Pancreas (tissue), 10 donors: ENCODE measurements at regions not wholly inside any gene's neighbourhood (a gene's known extent, or its start where the extent isn't known, plus 50 kb on each side); places are given as distances from the start of the nearest gene placed in this dataset.
A peak's percentile ranks its signal among the peaks of the same experiment; 100 is the strongest.

Experiments
- ATAC-seq, 4 donors: fragments of 200-7000 bp; cut with Tn5 transposase; one replicate each; pipeline versions ENCODE4 v1.8.0 to v1.9.1; 2020; ENCODE audit warnings: mild to moderate bottlenecking in 4 of 4, moderate library complexity in 4 of 4
- DNase-seq, 6 donors: peaks; one replicate each; pipeline ENCODE4 v3.0.0-alpha.2; 2020
- FAIRE-seq: peaks from 2 replicates; lab custom pipeline; 2012; peaks lifted over from hg19 to GRCh38; lab: Jason Lieb, UNC
- H3K27ac ChIP-seq, 4 donors: fragments of 200-600 bp; sonication (generic); 1 replicate in 3 of 4; 2 replicates in 1 of 4; pipeline versions ENCODE4 v1.5.0 to v1.8.0; 2020
- H3K27me3 ChIP-seq, 4 donors: fragments of 200-600 bp; one replicate each; pipeline ENCODE4 v1.8.0; 2021
- H3K36me3 ChIP-seq, 3 donors: fragments of 200-600 bp; sonication (generic) in 1 of 3; one replicate each; pipeline versions ENCODE4 v1.5.0 to v1.8.0; 2020 to 2021
- H3K4me1 ChIP-seq, 3 donors: fragments of 200-600 bp; one replicate each; pipeline ENCODE4 v1.8.0; 2021
- H3K4me3 ChIP-seq, 4 donors: fragments of 200-600 bp; sonication (generic) in 2 of 4; one replicate each; pipeline versions ENCODE4 v1.5.0 to v1.8.0; 2020 to 2021
- H3K9me3 ChIP-seq, 4 donors: fragments of 200-600 bp; one replicate each; pipeline ENCODE4 v1.8.0; 2021
- WGBS, 2 donors: extraction: QIAGEN DNeasy Blood & Tissue Kit; methylation state at CpG; one replicate each; pipeline ENCODE4 v1.1.7; 2013; 5-methylcytosine and 5-hydroxymethylcytosine counted together
- intact Hi-C, 3 donors: fragments of 100-400 bp; cut with DNase I; formaldehyde crosslinking; loops; one replicate each; pipeline versions ENCODE4 v1.11.1 to v1.14.2; 2022
- TF ChIP-seq, protein P1 (sequence below), 4 donors: fragments of 200-600 bp; sonication (generic) in 3 of 4; IDR thresholded peaks; one replicate each; pipeline versions ENCODE4 v1.5.0 to v1.8.0; 2021; ENCODE audit warnings: antibody characterized with exemption in 4 of 4
- donor health status: healthy with polysubstance abuse.
- donor health status: DM: no; HTN: no; CAD: no; lungs with moderate emphysema.
- donor health status: DM: no; HTN: no; CAD: no.
- donor health status: control.
- donor health status: control.
- donor health status: Bipolar disorder and iron deficiency.
- donor health status: DM: yes; HTN: yes; CAD: no.
- donor health status: DM: no; HTN: no; CAD: no.
- donor health status: DM: no; HTN: no; CAD: no.
- donor health status: DM: yes; HTN: yes; CAD: no.

DNA sequence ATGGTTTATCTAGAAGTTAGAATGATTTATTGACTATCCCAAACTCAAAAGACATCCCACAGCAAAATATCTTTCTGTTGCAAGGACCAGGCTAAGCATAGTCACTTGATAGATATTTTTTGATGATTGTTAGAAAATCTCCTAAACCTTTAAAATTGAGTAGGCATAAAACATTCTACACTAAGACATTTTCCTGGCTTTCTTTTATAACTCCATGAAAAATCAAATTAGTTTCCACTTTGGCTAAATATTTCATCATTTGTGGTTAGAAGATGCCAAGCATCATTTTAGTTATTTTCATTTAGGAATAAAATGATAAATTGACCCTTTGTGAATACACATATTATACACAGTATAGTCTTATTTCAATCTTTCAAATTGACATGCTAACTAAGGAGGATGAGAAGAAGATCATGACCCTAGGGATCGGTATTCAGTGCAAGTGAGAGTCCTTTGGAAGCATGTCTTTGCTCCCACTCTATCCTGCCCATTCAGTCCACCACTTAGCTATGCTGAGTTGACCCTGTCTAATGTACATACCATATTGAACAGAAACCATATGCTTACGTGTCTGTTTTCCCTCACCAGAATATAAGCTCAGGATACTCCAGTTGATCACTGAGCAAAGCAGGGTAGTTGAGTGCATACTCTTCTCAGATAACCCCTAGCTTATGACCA, 136.6 kb upstream of the OTUD4 start:
- no peaks in the 10 kb centered on the region for H3K27me3 ChIP-seq
- no peak for ATAC-seq
- no peak overlapping the region for H3K27ac ChIP-seq
- intact Hi-C loops, result no loop called here
- no peaks in the 10 kb centered on the region for H3K36me3 ChIP-seq
- WGBS, 2 donors, result 82 to 98% methylated on average over 2 of the region's 2 CpGs
- no peak for FAIRE-seq
- TF ChIP-seq, protein P1, sequence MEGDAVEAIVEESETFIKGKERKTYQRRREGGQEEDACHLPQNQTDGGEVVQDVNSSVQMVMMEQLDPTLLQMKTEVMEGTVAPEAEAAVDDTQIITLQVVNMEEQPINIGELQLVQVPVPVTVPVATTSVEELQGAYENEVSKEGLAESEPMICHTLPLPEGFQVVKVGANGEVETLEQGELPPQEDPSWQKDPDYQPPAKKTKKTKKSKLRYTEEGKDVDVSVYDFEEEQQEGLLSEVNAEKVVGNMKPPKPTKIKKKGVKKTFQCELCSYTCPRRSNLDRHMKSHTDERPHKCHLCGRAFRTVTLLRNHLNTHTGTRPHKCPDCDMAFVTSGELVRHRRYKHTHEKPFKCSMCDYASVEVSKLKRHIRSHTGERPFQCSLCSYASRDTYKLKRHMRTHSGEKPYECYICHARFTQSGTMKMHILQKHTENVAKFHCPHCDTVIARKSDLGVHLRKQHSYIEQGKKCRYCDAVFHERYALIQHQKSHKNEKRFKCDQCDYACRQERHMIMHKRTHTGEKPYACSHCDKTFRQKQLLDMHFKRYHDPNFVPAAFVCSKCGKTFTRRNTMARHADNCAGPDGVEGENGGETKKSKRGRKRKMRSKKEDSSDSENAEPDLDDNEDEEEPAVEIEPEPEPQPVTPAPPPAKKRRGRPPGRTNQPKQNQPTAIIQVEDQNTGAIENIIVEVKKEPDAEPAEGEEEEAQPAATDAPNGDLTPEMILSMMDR (IDR thresholded peaks at IDR 0.05), result no peak
- no peaks in the 10 kb centered on the region for H3K4me1 ChIP-seq
- no peak for DNase-seq
- no peak overlapping the region for H3K4me3 ChIP-seq
- H3K9me3 ChIP-seq, result no peaks in the 10 kb centered on the region

DNA sequence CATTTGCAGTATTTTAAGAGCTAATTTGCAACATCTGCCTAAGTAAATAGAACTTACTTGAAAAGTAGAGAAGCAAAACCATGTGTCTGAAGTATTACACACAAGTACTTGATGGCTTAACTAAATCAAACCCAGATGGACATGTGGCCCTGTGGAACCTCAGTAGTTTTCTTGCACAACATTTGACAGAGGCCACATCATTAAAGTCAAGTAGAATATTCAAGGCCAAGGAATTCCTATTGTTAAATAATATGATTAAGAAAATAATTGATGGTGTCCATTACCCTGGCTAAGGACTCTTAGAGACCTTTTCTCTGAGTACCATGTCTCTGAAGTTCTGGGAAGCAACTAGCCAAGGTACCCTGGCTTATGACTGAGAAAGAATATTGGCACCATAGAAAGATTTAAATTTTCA, 135.4 kb upstream of the OTUD4 start:
- H3K9me3 ChIP-seq, result no peaks in the 10 kb centered on the region
- no peaks in the 10 kb centered on the region for H3K4me1 ChIP-seq
- TF ChIP-seq, protein P1 (IDR thresholded peaks at IDR 0.05), result no peak
- no peaks in the 10 kb centered on the region for H3K36me3 ChIP-seq
- H3K27ac ChIP-seq, result no peak overlapping the region
- ATAC-seq (no peak), FAIRE-seq (no peak), DNase-seq (no peak)
- intact Hi-C loops, result no loop called here
- H3K4me3 ChIP-seq, result no peak overlapping the region
- H3K27me3 ChIP-seq, result no peaks in the 10 kb centered on the region

DNA sequence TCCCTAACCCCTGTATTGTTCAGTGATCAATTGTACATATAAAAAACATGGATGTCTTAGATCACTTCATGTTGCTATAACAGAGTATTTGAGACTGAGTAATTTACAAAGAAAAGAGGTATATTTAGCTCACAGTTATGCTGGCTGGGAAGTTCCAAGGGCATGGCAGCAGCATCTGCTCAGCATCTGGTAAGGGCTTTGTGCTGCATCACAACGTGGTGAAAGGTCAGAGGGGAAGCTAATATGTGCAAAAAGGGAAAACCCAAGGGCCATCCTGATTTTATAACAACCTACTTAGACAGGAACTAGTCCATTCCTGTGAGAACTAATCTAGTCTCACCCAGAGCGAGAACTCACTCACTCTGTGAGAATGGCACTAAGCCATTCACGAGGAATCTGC, 128.2 kb upstream of the OTUD4 start:
- intact Hi-C loops, result no loop called here
- 75 to 76% methylated on average over 3 of the region's 3 CpGs for WGBS, 2 donors
- H3K27me3 ChIP-seq, result no peaks in the 10 kb centered on the region

DNA sequence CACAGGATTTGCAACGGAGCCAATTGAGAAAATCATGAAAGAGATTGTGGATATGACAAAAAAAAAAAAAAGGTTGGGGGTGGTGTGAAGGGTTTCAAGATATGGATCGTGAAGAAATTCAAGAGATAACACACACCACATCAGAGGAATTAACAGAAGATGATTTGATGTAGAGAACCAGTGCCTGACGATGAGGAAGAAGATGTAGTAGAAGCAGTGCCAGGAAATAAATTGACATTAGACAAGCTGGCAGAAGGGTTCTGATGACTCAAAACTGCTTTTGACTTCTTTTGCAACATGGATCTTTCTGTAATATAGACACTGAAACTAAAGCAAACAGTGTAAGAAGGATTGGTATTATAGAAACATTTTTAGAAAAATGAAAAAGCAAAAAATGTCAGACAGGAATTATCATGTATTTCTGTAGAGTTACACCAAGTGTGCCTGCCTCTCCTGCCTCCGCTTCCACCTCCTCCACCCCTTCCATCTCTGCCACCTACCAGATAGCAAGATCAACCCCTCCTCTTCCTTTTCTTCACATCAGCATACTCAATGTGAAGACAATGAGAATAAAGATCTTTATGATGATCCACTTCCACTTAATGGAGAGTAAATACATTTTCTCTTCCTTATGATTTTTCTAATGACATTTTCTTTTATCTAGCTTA, 127.5 kb upstream of the OTUD4 start:
- Histone ChIP-seq H3K36me3 (no peaks in the 10 kb centered on the region), H3K27ac (no peak overlapping the region), H3K9me3 (no peaks in the 10 kb centered on the region), H3K4me3 (no peak overlapping the region), H3K4me1 (peaks cover 0 to 6% (median 0%) of the 10 kb centered on the region in 3 donors), H3K27me3 (no peaks in the 10 kb centered on the region)
- no peak for DNase-seq
- 56 to 60% methylated on average over 4 of the region's 4 CpGs for WGBS, 2 donors
- ATAC-seq, result peak in 2 of 4 donors; percentile 19 to 31
- TF ChIP-seq, protein P1 (IDR thresholded peaks at IDR 0.05), result no peak
- no peak for FAIRE-seq
- intact Hi-C loops, result no loop called here

More for the DNA sequence above, 128.2 kb upstream of the OTUD4 start:
- no peak overlapping the region for H3K4me3 ChIP-seq
- no peaks in the 10 kb centered on the region for H3K36me3 ChIP-seq
- H3K9me3 ChIP-seq, result no peaks in the 10 kb centered on the region
- ATAC-seq (no peak), FAIRE-seq (no peak), DNase-seq (no peak)
- H3K4me1 ChIP-seq, result peaks cover 0 to 6% (median 0%) of the 10 kb centered on the region in 3 donors
- H3K27ac ChIP-seq, result no peak overlapping the region
- TF ChIP-seq, protein P1 (IDR thresholded peaks at IDR 0.05), result no peak

DNA sequence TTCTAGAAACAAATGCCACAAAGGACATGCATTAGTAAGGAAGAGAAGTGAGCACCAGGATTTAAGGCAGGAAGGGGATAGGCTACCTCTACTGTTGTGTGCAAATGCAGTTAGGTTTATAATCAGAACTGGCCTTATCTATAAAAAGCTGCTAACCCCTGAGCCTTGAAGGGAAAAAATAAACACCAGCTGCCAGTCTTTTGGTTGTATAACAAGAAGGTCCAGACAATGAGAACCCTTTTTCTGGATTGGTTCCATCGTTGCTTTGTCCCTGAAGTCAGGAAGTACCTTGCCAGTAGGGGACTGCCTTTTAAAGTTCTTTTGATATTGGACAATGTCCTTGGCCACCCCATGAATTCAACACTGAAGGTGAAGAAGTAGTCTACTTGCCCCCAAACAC, 126.7 kb upstream of the OTUD4 start:
- intact Hi-C loops, result no loop called here
- ATAC-seq (peak; percentile 40 to 92 (median 64)), DNase-seq (peak in 2 of 6 donors; percentile 20 to 26), FAIRE-seq (no peak)
- TF ChIP-seq, protein P1 (IDR thresholded peaks at IDR 0.05), result no peak
- H3K9me3 ChIP-seq, result no peaks in the 10 kb centered on the region
- peak overlapping the region in 1 of 4 donors; percentile 23 for H3K27ac ChIP-seq
- H3K4me1 ChIP-seq, result peaks cover 0 to 6% (median 0%) of the 10 kb centered on the region in 3 donors
- H3K36me3 ChIP-seq, result no peaks in the 10 kb centered on the region
- no peaks in the 10 kb centered on the region for H3K27me3 ChIP-seq
- no peak overlapping the region for H3K4me3 ChIP-seq
- 32 to 33% methylated on average over 1 of the region's 1 CpG for WGBS, 2 donors
